GM18873 (cell line): ENCODE measurements at regions not wholly inside any gene's neighbourhood (a gene's known extent, or its start where the extent isn't known, plus 50 kb on each side); places are given as distances from the start of the nearest gene placed in this dataset.
"Not testable (repeated sequence)": the region's sequence is repeated elsewhere in the genome, so short reads cannot be mapped to it uniquely, and the experiment has no call there.

Source experiments
- ATAC-seq: cut with Tn5 transposase; IDR thresholded peaks from one replicate; pipeline ENCODE4 v1.9.1; 2021; ENCODE audit warnings: mild to moderate bottlenecking, moderate library complexity, moderate number of reproducible peaks; ENCODE audit not compliant: unreplicated experiment, low FRiP score

DNA sequence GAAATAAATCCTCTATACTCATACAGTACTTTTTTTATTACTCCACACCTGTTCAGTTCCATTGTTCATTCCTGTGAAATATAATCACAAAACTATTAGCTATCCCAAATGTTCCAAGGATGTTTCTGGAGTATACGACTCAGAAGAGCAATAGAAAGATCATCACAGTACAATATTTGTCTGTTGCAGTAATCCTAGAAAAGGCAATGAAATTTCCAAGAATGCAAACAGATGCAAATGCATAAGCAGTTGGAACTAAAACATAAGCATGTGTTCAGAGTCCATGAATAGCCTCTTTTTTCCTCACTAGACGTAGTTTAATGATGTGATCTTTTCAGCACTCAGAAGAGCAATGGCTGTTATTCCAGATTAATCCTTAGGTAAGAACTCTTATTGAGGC lies 55.2 kb downstream of the RTL3 start:
- no peak for ATAC-seq

DNA sequence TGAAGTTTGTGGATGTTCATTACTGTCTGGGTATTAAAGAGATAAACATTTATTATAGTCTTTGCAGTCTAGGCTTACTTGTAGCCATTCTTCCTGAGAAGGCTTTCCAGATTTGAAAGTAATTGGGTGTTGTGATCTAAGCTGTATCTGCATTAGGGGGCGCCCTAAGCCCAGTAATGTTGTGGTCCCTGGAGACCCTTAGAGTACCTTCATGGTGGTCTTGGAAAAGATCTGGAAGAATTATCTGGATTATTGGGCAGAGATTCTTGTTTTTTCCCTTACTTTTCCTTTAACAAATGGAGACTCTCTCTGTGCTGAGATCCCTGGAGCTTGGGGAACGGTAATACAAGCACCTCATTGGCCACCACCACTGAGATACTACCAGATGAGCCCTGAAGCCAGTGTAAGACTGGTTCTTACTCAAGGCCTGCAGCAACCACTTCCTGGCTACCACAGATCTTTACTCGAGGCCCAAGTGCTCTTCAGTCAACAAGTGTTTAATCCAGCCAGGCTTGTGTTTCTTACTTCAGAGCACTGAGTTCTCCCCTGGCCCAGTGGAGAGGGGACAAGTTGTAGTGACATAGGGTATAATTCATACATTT lies 63.1 kb downstream of the RTL3 start:
- no peak for ATAC-seq

DNA sequence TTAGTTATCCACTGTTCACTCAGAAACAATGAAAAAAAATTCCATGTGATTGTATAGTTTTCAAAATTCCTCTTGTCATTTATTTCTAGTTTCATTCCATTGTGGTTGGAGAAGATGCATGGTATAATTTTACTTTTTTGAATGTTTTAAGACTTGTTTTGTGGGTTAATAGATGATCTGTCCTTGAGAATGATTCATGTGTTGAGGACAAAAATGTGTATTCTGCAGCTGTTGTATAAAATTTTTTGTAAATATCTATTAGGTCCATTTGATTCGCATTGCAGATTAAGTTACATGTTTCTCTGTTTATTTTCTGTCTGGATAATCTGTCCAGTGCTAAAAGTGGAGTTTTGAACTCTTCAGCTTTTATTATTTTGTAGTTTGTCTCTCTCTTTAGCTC lies 65.4 kb downstream of the RTL3 start:
- ATAC-seq = no peak

DNA sequence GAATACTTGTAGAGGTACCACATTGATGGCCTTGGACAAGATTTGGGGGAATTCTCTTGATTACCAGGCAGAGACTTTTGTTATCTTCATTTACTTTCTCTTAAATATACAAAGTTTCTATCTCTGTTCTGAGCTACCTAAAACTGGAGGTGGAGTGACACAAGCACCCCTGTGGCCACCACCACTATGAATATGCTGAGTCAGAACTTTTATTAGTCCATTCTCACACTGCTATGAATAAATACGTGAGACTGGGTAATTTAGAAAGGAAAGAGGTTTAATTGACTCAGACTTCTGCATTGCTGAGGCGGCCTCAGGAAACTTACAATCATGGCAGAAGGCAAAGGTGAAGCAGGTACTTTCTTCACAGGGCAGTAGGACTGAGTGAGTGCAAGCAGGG lies 67.1 kb downstream of the RTL3 start:
- no peak for ATAC-seq

DNA sequence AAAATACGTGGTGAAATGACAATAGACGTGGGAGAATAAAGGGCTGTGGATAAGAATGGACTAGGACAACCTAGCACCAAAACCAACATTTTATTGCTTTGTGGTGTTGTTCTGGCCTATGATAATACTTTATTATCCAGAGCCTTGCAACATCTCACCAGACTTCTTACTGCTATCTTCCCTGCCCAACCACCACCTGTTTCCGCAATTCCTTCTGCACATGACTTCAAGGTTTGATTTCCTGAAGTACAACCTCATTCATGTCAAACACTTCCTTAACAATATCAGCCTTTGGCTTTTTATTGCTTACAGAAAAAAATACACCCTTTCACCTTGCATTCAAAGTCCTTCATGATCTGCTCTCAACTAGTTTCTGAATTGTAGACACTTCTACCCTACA lies 84.8 kb downstream of the RTL3 start:
- ATAC-seq = no peak

DNA sequence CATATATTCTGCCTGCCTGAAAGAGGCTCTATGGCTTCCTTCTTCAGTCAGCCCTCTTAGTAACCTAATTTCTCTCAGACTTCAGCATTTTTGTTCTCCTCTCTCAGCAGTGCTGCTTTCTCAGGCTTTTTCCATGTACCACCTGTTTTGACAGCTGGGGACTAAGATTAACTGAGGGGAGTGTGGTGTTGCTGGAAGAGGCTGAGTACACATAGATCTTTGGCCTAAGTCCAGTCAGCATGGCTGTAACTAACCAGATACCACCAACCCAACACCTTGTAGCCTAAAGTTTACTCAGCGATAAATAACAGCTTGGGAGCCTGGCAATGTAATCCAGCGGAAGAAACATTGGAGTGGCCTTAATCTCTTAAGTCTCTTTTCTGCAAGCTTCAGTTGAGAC lies 85.5 kb downstream of the RTL3 start:
- no peak for ATAC-seq

- no peak for ATAC-seq
Observed at GRCh38 chrX:78571849-78572248, 87.3 kb downstream of the RTL3 start.

- no peak for ATAC-seq
Observed at GRCh38 chrX:78555401-78555980, 103.6 kb downstream of the RTL3 start.

DNA sequence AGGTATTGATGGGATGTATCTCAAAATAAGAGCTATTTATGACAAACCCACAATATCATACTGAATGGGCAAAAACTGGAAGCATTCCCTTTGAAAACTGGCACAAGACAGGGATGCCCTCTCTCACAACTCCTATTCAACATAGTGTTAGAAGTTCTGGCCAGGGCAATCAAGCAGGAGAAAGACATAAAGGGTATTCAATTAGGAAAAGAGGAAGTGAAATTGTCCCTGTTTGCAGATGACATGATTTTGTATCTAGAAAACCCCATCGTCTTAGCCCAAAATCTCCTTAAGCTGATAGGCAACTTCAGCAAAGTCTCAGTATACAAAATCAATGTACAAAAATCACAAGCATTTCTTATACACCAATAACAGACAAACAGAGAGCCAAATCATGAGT lies 106.5 kb downstream of the RTL3 start:
- not testable (repeated sequence) for ATAC-seq

GRCh38 chrX:78548012-78548411 lies 111.1 kb downstream of the RTL3 start:
- ATAC-seq = no peak

- ATAC-seq = no peak
Observed at GRCh38 chrX:78545233-78545632, 113.9 kb downstream of the RTL3 start.

DNA sequence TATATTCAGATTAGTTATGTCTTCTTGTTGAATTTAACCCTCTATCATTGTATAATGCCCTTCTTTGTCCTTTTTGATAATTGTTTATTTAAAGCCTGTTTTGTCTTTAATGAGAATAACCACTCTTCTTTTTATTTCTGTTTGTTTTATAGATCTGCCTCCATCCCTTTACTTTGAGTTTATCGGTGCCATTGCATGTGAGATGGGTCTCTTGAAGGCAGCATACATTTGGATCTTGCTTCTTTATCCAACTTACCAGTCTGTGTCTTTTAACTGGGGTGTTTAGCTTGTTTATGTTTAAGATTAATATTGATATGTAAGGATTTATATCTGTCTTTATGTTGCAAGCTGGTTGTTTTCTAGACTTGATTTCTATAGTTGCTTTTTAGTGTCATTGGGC lies 115.8 kb downstream of the RTL3 start:
- ATAC-seq = no peak

- no peak for ATAC-seq
Observed at GRCh38 chrX:78540171-78540570, 119.0 kb downstream of the RTL3 start.

GRCh38 chrX:78534221-78534620 lies 124.9 kb downstream of the RTL3 start:
- ATAC-seq = no peak

DNA sequence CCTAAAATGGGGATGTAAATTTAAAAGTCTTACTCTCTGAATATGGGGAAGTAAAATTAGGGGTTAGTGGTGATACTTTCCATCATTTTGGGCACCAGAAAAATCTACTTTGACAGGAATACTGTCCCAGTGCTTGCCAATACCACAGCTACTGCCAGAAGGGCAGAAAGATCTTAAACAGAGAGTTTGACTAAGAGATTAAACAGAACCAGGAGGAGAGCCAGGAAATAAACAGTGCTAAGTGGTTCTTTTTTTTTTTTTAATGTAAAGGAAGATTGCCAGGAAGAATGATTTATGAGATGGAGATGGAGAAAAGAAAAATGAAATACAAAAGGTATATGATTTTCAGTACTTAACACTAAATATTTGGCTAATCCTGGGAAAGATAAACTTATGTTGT lies 126.8 kb downstream of the RTL3 start:
- ATAC-seq = no peak

DNA sequence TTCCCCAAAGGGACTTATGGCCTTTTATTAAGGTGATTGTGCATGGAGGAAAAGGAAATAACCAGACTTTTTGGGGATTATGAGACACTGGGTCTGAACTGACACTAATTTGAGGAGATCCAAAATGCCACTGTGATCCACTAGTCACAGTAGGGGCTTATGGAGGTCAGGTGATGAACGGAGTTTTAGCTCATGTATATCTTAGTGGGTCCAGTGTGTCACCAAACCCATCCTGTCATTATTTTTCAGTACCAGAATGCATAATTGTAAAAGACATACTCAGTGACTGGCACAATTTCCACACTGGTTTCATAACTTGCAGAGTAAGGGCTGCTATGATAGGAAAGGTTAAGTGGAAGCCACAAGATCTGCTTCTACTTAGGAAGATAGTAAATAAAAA lies 131.3 kb downstream of the RTL3 start:
- no peak for ATAC-seq

- no peak for ATAC-seq
Observed at GRCh38 chrX:78527263-78527662, 131.9 kb downstream of the RTL3 start.

- ATAC-seq = no peak
Observed at GRCh38 chrX:78522601-78523000, 136.5 kb downstream of the RTL3 start.

- ATAC-seq = peak; percentile 85
Observed at GRCh38 chrX:78517124-78517523, 142.0 kb downstream of the RTL3 start.

GRCh38 chrX:78514852-78515251 lies 144.3 kb downstream of the RTL3 start:
- no peak for ATAC-seq

- no peak for ATAC-seq
Observed at GRCh38 chrX:78513971-78514738, 145.0 kb downstream of the RTL3 start.

DNA sequence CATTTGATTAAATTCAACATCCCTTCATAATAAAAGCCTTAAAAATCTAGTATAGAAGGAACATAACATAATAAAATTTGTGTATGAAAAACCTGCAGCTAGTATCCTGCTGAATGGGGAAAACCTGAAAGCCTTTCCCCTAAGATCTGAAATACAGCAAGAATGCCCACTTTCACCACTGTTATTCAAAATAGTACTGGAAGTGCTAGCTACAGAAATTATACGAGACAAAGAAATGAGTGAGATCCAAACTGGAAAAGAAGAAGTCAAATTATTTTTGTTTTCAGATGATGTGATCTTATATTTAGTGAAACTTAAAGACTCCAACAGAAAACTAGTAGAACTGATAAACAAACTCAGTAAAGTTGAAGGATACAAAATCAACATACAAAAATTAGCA lies 152.9 kb downstream of the RTL3 start:
- no peak for ATAC-seq
